ENCODE measurements at regions not wholly inside any gene's neighbourhood (a gene's known extent, or its start where the extent isn't known, plus 50 kb on each side); places are given as distances from the start of the nearest gene placed in this dataset.

DNA sequence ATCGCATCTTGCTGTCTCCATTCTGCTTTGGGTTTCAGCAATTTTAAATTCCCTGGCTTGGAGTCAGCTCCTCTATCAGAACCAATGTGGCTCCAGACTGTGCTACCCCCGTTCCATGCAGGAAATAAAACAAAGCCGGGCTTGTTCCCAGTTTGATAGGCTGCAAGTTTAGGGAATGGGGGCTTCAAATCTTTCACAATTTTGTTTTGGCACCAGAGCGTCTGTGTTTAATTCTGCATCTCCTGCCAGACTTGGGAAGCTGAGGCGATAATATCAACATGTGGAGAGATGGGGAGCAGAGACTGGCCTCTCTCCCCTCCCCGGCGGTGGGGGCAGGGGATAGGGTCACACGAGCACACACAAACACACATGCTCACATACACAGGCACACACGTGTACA lies 305.9 kb downstream of the FGFR2 start:
- TF ChIP-seq, protein P1, sequence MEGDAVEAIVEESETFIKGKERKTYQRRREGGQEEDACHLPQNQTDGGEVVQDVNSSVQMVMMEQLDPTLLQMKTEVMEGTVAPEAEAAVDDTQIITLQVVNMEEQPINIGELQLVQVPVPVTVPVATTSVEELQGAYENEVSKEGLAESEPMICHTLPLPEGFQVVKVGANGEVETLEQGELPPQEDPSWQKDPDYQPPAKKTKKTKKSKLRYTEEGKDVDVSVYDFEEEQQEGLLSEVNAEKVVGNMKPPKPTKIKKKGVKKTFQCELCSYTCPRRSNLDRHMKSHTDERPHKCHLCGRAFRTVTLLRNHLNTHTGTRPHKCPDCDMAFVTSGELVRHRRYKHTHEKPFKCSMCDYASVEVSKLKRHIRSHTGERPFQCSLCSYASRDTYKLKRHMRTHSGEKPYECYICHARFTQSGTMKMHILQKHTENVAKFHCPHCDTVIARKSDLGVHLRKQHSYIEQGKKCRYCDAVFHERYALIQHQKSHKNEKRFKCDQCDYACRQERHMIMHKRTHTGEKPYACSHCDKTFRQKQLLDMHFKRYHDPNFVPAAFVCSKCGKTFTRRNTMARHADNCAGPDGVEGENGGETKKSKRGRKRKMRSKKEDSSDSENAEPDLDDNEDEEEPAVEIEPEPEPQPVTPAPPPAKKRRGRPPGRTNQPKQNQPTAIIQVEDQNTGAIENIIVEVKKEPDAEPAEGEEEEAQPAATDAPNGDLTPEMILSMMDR (IDR thresholded peaks at IDR 0.05): no peak
- no peak for TF ChIP-seq POLR2A (IDR thresholded peaks at IDR 0.05)
